ENCODE measurements at regions not wholly inside any gene's neighbourhood (a gene's known extent, or its start where the extent isn't known, plus 50 kb on each side); places are given as distances from the start of the nearest gene placed in this dataset.
"Not testable (repeated sequence)": the region's sequence is repeated elsewhere in the genome, so short reads cannot be mapped to it uniquely, and the experiment has no call there.

- no peaks in the 10 kb centered on the region for H3K9me3 ChIP-seq (ENCODE audit: control insufficient read depth, low read depth, low read length)
- peaks cover 38% of the 10 kb centered on the region for H3K4me1 ChIP-seq (ENCODE audit: control insufficient read depth, low read depth, low read length)
- no peak overlapping the region for H3K27ac ChIP-seq (ENCODE audit: low read length)
- no peak overlapping the region for H3K4me3 ChIP-seq (ENCODE audit: low read length)
- H3K36me3 ChIP-seq (ENCODE audit: control insufficient read depth, low read depth, low read length) = no peaks in the 10 kb centered on the region
- H3K27me3 ChIP-seq (ENCODE audit: control insufficient read depth, insufficient read depth, low read length) = no peaks in the 10 kb centered on the region
- H3K9ac ChIP-seq (ENCODE audit: low read length) = no peak overlapping the region
These were observed 219.2 kb upstream of the NFIA start for GRCh38 chr1:60863131-60863530.

- peaks cover 29% of the 10 kb centered on the region for H3K4me1 ChIP-seq (ENCODE audit: control insufficient read depth, low read depth, low read length)
- H3K9me3 ChIP-seq (ENCODE audit: control insufficient read depth, low read depth, low read length) = no peaks in the 10 kb centered on the region
- no peak overlapping the region for H3K27ac ChIP-seq (ENCODE audit: low read length)
- no peaks in the 10 kb centered on the region for H3K36me3 ChIP-seq (ENCODE audit: control insufficient read depth, low read depth, low read length)
- H3K9ac ChIP-seq (ENCODE audit: low read length) = peak overlapping the region; percentile 6
- no peaks in the 10 kb centered on the region for H3K27me3 ChIP-seq (ENCODE audit: control insufficient read depth, insufficient read depth, low read length)
- H3K4me3 ChIP-seq (ENCODE audit: low read length) = no peak overlapping the region
These were observed 220.3 kb upstream of the NFIA start for GRCh38 chr1:60861961-60862567.

GRCh38 chr1:60859111-60859510 is 223.2 kb upstream of the NFIA start:
- Histone ChIP-seq H3K4me3 (ENCODE audit: low read length) (no peak overlapping the region), H3K9me3 (ENCODE audit: control insufficient read depth, low read depth, low read length) (no peaks in the 10 kb centered on the region), H3K36me3 (ENCODE audit: control insufficient read depth, low read depth, low read length) (no peaks in the 10 kb centered on the region), H3K9ac (ENCODE audit: low read length) (no peak overlapping the region), H3K27me3 (ENCODE audit: control insufficient read depth, insufficient read depth, low read length) (no peaks in the 10 kb centered on the region), H3K27ac (ENCODE audit: low read length) (no peak overlapping the region), H3K4me1 (ENCODE audit: control insufficient read depth, low read depth, low read length) (peaks cover 28% of the 10 kb centered on the region)

- Histone ChIP-seq H3K9ac (ENCODE audit: low read length) (no peak overlapping the region), H3K27ac (ENCODE audit: low read length) (no peak overlapping the region), H3K4me1 (ENCODE audit: control insufficient read depth, low read depth, low read length) (peaks cover 26% of the 10 kb centered on the region), H3K36me3 (ENCODE audit: control insufficient read depth, low read depth, low read length) (no peaks in the 10 kb centered on the region), H3K4me3 (ENCODE audit: low read length) (no peak overlapping the region), H3K9me3 (ENCODE audit: control insufficient read depth, low read depth, low read length) (no peaks in the 10 kb centered on the region), H3K27me3 (ENCODE audit: control insufficient read depth, insufficient read depth, low read length) (no peaks in the 10 kb centered on the region)
These were observed 224.5 kb upstream of the NFIA start for GRCh38 chr1:60857851-60858250.

- peak overlapping the region; percentile 33 for H3K27ac ChIP-seq (ENCODE audit: low read length)
- H3K4me3 ChIP-seq (ENCODE audit: low read length) = no peak overlapping the region
- H3K27me3 ChIP-seq (ENCODE audit: control insufficient read depth, insufficient read depth, low read length) = no peaks in the 10 kb centered on the region
- no peak overlapping the region for H3K9ac ChIP-seq (ENCODE audit: low read length)
- H3K4me1 ChIP-seq (ENCODE audit: control insufficient read depth, low read depth, low read length) = peaks cover 24% of the 10 kb centered on the region
- peaks cover 14% of the 10 kb centered on the region for H3K9me3 ChIP-seq (ENCODE audit: control insufficient read depth, low read depth, low read length)
- H3K36me3 ChIP-seq (ENCODE audit: control insufficient read depth, low read depth, low read length) = no peaks in the 10 kb centered on the region
These were observed 232.3 kb upstream of the NFIA start for GRCh38 chr1:60850084-60850483.

- Histone ChIP-seq H3K4me3 (ENCODE audit: low read length) (no peak overlapping the region), H3K9ac (ENCODE audit: low read length) (peak overlapping the region; percentile 28), H3K36me3 (ENCODE audit: control insufficient read depth, low read depth, low read length) (no peaks in the 10 kb centered on the region), H3K27ac (ENCODE audit: low read length) (peak overlapping the region; percentile 78), H3K9me3 (ENCODE audit: control insufficient read depth, low read depth, low read length) (peaks cover 14% of the 10 kb centered on the region), H3K27me3 (ENCODE audit: control insufficient read depth, insufficient read depth, low read length) (no peaks in the 10 kb centered on the region), H3K4me1 (ENCODE audit: control insufficient read depth, low read depth, low read length) (peaks cover 24% of the 10 kb centered on the region)
These were observed 233.0 kb upstream of the NFIA start for GRCh38 chr1:60849401-60849800.

- H3K9me3 ChIP-seq (ENCODE audit: control insufficient read depth, low read depth, low read length) = peaks cover 14% of the 10 kb centered on the region
- peak overlapping the region; percentile 28 for H3K9ac ChIP-seq (ENCODE audit: low read length)
- H3K27ac ChIP-seq (ENCODE audit: low read length) = peak overlapping the region; percentile 78
- peaks cover 24% of the 10 kb centered on the region for H3K4me1 ChIP-seq (ENCODE audit: control insufficient read depth, low read depth, low read length)
- H3K27me3 ChIP-seq (ENCODE audit: control insufficient read depth, insufficient read depth, low read length) = no peaks in the 10 kb centered on the region
- H3K4me3 ChIP-seq (ENCODE audit: low read length) = no peak overlapping the region
- no peaks in the 10 kb centered on the region for H3K36me3 ChIP-seq (ENCODE audit: control insufficient read depth, low read depth, low read length)
These were observed 233.7 kb upstream of the NFIA start for GRCh38 chr1:60848583-60849188.

- Histone ChIP-seq H3K27me3 (ENCODE audit: control insufficient read depth, insufficient read depth, low read length) (no peaks in the 10 kb centered on the region), H3K36me3 (ENCODE audit: control insufficient read depth, low read depth, low read length) (no peaks in the 10 kb centered on the region), H3K4me1 (ENCODE audit: control insufficient read depth, low read depth, low read length) (peaks cover 24% of the 10 kb centered on the region), H3K4me3 (ENCODE audit: low read length) (no peak overlapping the region), H3K27ac (ENCODE audit: low read length) (no peak overlapping the region), H3K9me3 (ENCODE audit: control insufficient read depth, low read depth, low read length) (peaks cover 14% of the 10 kb centered on the region), H3K9ac (ENCODE audit: low read length) (no peak overlapping the region)
These were observed 234.3 kb upstream of the NFIA start for GRCh38 chr1:60847855-60848582.

GRCh38 chr1:60847391-60847790 is 235.0 kb upstream of the NFIA start:
- peaks cover 24% of the 10 kb centered on the region for H3K4me1 ChIP-seq (ENCODE audit: control insufficient read depth, low read depth, low read length)
- no peak overlapping the region for H3K4me3 ChIP-seq (ENCODE audit: low read length)
- peaks cover 14% of the 10 kb centered on the region for H3K9me3 ChIP-seq (ENCODE audit: control insufficient read depth, low read depth, low read length)
- H3K36me3 ChIP-seq (ENCODE audit: control insufficient read depth, low read depth, low read length) = no peaks in the 10 kb centered on the region
- H3K27me3 ChIP-seq (ENCODE audit: control insufficient read depth, insufficient read depth, low read length) = no peaks in the 10 kb centered on the region
- H3K27ac ChIP-seq (ENCODE audit: low read length) = no peak overlapping the region
- H3K9ac ChIP-seq (ENCODE audit: low read length) = no peak overlapping the region

- H3K4me3 ChIP-seq (ENCODE audit: low read length); H3K27ac ChIP-seq (ENCODE audit: low read length); H3K9ac ChIP-seq (ENCODE audit: low read length); H3K36me3 ChIP-seq (ENCODE audit: control insufficient read depth, low read depth, low read length); H3K27me3 ChIP-seq (ENCODE audit: control insufficient read depth, insufficient read depth, low read length); H3K9me3 ChIP-seq (ENCODE audit: control insufficient read depth, low read depth, low read length): not testable (repeated sequence)
- H3K4me1 ChIP-seq (ENCODE audit: control insufficient read depth, low read depth, low read length) = peaks cover 24% of the 10 kb centered on the region
These were observed 236.7 kb upstream of the NFIA start for GRCh38 chr1:60845659-60846058.

- Histone ChIP-seq H3K4me3 (ENCODE audit: low read length) (no peak overlapping the region), H3K4me1 (ENCODE audit: control insufficient read depth, low read depth, low read length) (peaks cover 1% of the 10 kb centered on the region), H3K27me3 (ENCODE audit: control insufficient read depth, insufficient read depth, low read length) (no peaks in the 10 kb centered on the region), H3K9me3 (ENCODE audit: control insufficient read depth, low read depth, low read length) (no peaks in the 10 kb centered on the region), H3K36me3 (ENCODE audit: control insufficient read depth, low read depth, low read length) (no peaks in the 10 kb centered on the region), H3K9ac (ENCODE audit: low read length) (no peak overlapping the region), H3K27ac (ENCODE audit: low read length) (no peak overlapping the region)
These were observed 240.1 kb upstream of the NFIA start for GRCh38 chr1:60842304-60842703.
